NCI-H2196 treated with DMSO at 0.1 percent for 48 hours (cell line): ENCODE measurements at regions not wholly inside any gene's neighbourhood (a gene's known extent, or its start where the extent isn't known, plus 50 kb on each side); places are given as distances from the start of the nearest gene placed in this dataset.

Experiments used
- DNase-seq: peaks from one replicate; lab custom pipeline; 2025; ENCODE audit not compliant: unreplicated experiment; lab: John Stamatoyannopoulos, UW

DNA sequence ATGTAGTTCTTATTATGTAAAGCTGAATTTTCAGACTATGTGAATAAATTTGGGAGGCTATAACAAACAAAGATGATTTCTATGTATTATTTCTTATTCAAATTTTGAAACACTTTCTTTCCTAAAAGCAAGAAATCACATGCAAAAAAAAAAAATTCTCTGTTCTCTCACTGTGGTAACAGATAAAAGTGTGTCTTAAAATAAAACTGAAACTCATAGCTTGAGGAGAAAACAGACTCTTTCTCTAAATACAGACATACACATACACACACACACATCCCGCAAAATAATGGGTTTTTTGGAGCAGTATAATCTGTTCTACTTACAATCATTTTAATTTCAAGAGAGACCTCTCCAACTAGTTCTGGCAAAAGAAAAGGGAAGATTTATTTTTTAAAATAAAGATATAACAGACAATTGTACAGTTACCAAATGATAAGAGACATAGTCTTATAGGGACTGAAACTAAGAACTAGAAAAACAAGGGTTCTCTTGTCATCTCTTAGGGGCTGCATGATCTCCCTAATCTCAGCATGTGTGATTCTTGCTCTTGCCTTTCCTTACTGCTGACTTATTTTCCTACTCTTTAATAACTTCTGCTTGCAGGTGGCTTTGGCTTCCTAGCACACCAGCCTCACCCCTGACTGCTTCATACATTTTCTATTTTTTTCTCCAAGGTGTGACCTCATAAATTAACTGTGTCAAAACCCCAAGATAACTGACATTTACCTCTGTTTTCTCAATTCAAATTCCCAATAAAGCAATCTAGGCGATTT lies 483.5 kb upstream of the POT1 start:
- no peak for DNase-seq

DNA sequence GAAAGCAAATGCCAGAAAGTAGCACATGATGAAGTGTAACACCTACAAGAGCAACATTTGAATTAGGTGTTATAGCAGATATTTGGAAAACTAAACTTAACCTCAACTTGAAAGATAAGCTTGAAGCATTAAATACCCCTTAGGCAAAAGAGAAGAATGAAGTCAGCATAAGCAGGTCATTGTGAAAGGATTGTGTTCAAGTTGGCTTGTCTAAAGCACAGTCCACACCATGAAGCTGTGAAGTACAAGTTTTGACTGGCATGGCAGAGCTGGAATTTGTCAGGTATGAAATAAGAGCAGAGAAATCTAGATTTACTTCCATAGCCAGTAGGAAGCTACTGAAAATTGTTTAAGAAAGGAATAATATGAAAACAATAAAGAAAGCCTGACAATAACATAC lies 480.3 kb upstream of the POT1 start:
- DNase-seq = no peak

DNA sequence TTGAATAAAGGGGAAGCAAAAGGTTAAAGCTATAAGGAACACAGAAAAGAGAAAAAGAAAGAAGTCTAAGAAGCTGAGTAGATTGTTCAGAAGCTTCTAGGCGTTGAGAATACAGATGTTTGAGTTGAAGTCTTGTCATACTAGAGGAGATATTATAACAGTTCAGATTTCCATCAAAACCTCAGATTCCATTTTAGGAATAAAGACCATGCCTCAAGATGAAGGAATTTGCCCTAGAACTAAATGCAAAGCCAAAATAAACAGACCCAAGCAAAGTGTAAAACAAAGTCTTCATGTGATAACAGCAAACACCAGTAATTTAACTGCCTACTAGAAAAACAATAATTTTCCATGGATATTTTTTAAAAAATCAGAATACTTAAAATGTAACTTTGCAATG lies 476.5 kb upstream of the POT1 start:
- no peak for DNase-seq

DNA sequence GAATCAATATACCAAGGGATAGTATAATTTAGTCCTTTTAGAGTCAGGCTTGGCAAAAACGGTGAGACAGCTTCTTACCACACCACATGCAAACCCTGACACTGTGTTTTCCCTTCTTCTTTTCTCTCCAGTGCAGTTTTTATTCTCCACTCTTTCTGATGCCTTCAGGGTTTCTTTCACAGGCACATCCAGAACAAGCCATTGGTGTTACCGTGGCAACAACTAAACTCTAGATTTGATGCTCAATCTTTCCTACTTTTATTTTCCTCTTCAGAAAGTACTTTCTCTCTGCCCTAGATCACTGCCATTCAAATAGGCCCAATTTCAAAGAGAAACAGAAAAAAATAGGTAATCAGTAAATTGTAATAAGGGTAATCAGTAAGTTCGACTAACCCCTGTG lies 469.8 kb upstream of the POT1 start:
- DNase-seq = no peak

DNA sequence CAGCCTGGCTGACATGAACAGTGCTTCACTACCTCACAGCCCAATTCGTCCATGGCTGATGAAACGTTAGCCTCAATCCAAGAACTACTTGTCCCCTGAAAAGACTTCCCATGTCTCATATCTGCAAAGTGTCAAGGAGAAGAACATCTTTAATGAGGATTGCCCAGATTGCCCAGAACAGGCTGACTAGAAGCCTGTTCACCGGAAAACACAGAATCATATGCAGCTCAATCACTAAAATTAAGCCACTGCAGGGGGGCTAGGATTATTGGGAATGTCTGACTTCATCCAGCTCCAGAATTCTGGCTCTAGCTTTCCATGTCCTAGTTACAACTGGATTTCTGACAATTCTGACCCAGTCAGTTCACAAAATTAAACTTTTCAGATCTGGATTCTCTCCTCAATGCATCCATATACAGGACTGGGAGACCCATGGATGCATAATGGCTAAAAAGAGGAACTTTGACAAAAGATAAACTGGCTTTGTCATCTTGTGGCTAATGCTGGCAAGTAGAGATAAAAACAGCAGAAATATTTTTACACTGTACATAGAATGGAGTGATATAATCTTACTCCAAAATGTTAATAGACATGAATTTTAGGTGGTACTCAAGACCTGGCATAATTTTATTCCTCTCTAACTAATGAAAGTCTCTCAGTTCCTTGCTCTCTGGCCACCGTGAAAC lies 467.0 kb upstream of the POT1 start:
- DNase-seq = no peak

DNA sequence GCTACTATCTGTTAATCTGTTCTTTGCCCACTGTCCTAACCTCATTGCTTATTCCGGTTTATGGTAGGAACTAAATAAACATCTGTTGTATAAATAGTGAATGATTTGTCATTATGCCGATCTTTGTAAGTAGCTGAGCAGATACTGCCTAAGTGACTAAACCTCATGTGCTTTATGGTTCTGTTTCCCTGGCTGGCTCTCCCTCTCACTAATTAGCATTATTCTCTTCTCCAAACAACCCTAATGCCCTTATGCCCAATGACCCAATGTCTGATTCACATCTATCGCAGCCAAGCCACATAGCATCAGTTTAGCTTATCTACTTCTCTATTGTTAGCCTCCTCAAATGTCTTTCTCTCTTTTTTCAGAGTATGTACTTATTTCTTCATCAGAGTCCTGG lies 462.3 kb upstream of the POT1 start:
- no peak for DNase-seq

DNA sequence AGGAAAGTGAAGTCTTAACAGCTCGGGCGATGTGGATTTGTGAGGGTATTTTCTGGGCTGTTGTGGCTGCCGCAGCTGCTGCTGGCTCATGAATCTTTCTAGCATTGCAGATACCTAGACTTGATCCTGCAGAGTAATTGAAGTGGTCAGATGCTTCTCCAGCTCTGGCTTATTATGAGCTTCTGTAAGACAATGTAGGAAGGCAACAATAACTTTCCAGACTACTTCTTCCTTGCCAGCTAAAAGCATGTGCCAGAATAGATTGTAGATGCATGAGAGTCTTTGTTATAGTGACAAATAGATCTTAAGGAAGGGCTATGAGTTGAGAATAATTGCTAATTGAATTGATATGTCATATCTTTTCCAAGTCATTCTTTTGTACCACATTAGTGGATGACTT lies 461.4 kb upstream of the POT1 start:
- no peak for DNase-seq

DNA sequence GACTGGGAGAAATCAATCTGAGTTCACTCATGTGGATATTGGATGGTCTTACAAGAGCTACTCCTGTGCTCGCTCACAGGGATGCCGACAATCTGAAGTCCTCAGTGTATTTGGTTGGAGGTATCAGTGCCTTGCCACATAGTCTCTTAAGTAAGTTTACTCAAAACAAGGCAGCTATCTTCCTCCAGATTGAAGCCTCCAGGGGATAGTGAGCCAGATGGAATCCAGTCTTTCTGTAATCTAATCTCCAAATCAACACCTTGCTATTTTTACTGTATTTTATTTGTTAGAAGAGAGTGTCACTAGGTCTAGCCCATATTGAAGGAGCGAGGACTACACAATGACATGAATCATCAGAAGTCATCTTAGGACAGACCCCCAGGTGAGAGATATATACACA lies 456.6 kb upstream of the POT1 start:
- no peak for DNase-seq

DNA sequence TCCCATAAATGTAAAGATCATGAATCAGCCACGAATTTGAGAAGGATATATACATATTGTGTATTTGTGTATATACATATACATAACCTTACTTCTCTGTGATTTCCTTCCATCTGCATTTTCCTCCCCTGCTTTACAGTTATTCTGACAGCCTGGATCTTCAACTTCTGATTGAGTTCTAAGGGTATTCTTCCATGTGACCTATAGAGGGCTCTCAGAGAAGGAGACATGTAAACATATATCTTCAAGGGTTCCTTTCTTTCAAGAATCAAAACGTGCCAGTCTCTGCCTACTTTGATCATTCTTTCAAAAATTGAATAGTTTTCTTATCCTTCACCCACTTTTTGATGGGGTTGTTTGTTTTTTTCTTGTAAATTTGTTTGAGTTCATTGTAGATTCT lies 453.7 kb upstream of the POT1 start:
- DNase-seq = no peak

DNA sequence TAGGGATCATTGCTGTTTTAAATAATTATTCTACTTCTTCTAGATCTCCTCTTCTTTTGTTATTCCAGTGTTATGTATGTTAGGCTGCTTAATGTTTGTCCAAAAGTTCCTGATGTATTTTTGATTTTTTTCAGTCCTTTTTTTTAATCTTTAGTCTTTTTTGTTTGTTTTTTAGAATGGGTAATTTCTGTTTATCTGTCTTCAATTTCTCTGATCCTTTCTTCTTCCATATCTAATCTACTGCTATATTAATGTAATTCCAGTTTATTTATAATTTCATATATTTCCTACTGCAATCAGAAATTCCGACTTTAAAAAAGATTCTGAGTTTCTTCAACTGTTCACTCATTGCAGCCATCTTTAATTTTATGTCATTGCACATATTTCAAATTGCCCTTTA lies 452.8 kb upstream of the POT1 start:
- DNase-seq = no peak

DNA sequence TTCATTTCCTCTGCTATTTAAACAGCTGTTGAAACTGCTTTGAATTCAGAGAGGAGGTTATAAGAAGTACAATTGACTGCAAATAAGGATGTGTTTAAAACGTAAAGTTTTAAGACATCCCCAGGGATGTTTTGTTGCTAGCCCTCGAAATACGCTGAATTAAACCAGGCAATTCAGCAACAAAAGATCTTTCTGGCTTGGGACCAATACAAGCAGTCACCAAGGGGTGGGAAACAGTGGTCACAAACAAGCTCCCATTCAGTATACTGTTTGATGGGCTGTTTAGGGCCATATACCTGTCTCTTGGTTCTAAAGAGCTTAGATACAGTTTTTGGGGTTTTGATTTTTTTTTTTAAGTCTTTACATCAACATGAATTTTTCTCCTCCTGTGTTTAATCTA lies 446.3 kb upstream of the POT1 start:
- no peak for DNase-seq

DNA sequence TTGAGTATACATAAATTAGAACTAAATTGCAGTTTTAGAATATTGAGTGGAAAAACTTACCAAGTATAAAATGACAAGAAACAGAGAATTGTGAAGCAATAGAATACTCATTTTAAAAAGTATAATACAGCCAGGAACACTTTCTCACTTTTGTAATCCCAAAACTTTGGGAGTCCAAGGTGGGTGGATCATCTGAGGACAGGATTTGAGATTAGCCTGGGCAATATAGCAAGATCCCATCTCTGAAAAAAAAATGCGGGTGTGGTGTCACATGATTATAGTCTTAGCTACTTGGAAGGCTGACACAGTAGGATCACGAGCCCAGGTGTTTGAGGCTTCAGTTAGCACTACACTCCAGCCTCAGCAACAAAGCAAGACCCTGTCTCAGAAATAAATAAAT lies 440.9 kb upstream of the POT1 start:
- no peak for DNase-seq

DNA sequence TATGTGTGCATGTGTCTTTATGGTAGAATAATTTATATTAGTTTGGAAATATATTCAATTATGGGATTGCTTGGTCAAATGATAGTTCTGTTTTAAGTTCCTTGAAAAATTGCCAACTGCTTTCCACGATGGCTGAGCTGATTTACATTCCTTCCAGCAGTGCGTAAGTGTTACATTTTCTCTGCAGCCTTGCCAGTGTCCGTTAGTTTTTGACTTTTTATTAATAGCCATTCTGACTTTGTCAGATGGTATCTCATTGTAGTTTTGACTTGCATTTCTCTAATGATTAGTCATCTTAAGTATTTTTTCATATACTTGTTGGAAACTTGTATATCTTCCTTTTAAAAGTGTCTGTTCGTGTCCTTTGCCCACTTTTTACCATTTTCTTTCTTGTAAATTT lies 434.2 kb upstream of the POT1 start:
- DNase-seq = no peak

DNA sequence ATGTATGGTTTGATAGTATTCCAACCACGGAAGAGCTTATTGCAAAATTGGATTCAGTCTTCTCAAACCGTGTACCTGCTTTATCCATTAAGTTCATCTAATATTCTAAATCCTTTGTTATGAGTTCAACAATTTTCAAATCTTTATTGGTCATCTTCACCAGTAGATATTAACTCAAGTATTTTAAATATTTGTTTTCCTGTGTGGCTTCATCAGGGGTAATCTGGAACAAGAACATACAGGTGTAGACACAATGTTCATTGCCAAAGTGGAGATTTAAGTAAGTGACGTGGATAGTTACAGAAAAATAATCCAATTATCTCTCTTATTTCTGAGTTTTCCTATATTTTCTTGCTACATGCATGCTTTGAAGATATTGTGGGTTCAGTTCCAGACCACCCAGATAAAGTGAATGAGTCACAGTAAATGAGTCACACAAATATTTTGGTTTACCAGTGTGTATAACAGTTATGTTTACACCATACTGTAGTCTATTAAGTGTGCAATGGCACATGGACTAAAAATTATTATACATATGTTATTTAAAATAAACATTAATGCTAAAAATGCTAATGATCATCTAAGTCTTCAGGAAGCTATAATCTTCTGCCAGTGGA lies 429.0 kb upstream of the POT1 start:
- DNase-seq = no peak

DNA sequence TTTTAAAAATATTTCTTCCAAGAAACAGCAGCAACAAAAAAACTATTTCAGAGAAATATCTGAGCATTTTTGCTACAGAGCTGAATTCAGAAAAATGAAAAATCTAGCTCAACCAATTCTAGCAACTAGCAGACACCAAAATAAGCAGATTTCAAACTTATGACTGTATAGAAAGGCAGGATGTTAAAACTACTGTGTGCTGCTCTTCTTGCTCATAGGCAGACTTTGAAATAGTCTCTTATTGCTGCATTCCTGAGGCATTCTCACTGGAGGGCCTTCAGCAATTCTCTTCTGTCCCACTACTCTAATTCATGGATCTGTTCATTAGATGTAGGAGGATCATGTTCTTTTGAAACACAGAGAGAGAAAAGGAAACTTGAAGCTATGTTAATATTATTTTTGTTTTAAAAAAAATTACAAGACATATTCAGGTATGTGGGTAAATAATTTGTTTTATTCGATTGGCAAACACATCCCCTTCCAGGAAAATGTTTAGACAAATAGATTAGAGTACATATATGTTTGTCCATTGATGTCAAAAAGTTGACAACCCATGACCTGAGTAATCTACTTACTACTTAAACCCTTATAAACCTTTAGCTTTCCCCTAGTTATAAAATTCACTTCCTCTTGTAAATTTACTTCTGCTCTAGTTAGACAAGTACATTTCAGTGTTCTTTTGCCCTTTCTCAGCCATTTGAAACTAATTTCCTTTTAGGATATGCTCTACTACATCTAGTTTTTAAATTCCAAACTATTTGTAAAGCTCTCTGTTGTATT lies 428.2 kb upstream of the POT1 start:
- no peak for DNase-seq

DNA sequence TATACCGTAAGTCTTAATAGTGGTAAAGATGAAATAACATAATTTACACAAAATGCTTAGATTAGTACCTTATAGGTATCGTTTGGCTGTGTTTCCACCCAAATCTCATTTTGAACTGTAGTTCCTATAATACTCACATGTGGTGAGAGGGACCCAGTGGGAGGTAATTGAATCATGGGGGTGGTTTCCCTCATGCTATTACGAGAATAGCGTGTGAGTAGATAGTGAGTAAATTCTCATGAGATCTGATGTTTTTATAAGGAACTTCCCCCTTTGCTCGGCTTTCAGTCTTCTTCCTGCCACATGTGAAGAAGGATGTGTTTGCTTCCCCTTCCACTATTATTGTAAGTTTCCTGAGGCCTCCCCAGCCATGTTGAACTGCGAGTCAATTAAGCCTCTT lies 426.3 kb upstream of the POT1 start:
- no peak for DNase-seq

DNA sequence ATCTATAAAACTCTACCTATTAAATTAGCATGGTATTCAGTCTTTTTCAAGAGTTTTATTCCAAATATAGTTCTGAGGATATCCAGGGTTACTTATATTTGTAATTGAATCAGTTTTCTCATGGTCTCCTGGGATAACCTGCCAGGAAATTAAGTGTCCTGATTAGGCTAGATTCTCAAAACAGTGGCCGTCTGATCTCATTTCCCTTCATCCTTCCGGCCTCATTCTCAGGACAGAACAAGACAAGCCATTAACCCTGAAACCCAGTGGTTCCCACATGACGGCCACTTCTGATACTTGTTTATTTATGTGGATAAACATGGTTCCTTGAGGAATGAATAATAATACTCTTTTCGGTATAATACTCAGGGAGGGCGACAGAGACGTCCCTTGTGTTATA lies 417.6 kb upstream of the POT1 start:
- no peak for DNase-seq

DNA sequence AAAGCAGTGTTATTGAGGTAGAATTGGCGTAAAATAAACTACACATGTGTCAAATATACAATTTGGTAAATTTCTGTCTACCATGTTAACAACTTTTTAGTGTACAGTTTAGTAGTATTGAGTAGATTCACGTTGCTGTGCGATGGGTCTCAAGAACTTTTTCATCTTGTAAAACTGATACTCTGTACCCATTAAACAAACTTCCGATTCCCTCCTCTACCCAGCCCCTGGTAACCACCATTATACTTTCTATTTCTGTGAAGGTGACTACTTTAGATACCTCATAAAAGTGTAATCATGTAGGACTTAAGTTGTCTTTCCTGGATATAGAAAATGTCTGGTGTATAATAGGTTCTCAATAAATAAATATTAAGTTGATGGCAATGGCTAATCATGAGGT lies 408.5 kb upstream of the POT1 start:
- DNase-seq = no peak

DNA sequence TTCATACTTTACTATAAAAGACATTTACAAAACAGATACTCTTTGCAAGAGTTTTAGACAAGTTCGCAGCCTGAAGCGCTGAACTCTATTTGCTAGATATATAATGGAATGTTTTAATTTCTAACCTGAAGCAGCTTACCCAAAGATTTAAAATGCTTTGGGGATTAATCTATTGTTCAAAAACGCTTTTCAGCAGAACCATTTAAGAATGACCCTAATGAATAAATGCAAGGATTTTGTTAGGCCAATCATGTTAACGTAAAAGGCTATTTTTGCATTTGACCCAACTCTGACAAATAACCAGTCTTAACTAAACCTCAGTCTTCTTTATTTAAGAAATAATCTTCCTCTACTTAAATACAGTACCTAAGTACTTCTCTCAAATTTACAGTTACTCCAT lies 406.7 kb upstream of the POT1 start:
- no peak for DNase-seq

DNA sequence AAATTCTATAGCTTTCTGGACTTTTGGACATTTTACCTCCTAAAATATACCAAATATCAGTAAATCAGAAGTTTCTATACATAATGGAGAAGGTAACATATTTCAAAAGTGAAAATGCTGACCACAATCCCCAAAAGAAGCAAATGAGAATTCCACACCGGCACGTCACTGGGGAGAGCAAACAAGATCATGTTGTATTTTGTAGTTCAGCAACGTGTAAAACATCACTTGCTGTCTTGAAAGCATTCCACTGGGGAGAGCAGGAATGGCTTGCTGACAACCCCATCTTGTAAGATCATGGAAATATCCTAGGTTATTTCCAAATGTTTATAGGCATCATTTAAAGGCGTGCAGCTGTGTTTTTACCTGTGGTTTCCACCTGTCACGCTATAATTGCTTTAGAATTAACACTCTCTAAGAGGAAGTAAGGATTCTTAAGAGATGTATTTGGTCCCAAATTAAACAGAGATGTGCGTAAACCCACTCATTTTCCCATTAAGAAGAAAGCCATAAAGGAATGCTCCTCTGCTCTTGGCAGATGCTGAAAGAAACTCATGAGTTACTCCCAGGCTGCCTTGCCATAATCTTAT lies 397.1 kb upstream of the POT1 start:
- DNase-seq = no peak

DNA sequence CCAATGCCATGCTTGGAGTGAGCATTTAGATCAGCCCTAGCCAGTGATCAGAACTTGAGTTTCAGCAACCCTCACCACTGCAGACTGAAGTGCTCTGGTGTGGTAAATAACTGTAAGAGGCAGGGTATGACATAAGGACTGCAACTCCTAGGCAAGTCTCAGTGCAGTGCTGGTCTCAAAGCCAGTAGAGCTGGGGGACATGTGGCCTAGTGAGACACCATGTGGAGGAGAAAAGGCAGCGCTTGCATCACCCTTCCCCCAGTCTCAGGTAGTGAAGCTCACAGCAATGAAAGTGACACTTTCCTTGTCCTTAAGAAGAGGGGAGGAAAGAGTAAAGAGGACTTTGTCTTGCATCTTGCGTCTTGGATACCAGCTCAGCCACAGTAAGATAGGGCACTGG lies 386.8 kb upstream of the POT1 start:
- DNase-seq = no peak
